ENCODE measurements at regions not wholly inside any gene's neighbourhood (a gene's known extent, or its start where the extent isn't known, plus 50 kb on each side); places are given as distances from the start of the nearest gene placed in this dataset.
"Not testable (repeated sequence)": the region's sequence is repeated elsewhere in the genome, so short reads cannot be mapped to it uniquely, and the experiment has no call there.

DNA sequence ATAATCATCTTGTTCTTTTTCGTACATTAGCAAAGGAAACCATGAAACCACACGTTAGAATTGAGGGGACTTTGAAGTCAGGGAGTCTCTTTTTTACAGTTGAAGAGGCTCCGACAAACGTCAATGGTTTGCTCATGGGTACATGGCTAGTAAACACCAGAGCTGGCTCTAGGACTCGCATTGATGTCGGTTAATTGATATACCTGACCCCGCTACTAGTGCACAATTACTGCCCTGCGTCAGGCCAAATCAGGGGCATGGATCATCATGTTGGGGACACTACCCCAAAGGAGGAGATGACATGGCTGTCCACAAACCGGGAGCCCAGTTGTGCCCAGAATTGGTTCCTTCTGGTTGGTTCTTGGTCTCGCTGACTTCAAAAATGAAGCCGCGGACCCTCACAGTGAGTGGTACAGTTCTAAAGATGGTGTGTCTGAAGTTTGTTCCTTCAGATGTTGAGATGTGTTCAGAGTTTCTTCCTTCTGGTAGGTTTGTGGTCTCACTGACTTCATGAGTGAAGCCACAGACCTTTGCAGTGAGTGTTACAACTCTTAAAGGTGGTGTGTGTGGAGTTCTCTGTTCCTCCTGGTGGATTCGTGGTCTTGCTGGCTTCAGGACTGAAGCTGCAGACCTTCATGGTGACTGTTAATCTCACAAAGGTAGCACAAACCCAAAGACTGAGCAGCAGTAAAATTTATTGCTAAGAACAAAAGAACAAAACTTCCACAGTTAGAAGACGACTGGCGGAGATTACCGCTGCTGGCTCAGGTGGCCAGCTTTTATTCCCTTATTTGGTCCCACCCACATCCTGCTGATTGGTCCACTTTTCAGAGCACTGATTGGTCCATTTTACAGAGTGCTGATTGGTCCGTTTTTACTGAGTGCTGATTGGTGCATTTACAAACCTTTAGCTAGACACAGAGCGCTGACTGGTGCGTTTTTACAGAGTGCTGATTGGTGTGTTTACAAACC is 126.9 kb upstream of the ERRFI1 start:
- in situ Hi-C loops (cut with MboI; ENCODE audit: low sequenced_read_pairs, unreplicated experiment) = no loop called here
- TF ChIP-seq, protein P1, sequence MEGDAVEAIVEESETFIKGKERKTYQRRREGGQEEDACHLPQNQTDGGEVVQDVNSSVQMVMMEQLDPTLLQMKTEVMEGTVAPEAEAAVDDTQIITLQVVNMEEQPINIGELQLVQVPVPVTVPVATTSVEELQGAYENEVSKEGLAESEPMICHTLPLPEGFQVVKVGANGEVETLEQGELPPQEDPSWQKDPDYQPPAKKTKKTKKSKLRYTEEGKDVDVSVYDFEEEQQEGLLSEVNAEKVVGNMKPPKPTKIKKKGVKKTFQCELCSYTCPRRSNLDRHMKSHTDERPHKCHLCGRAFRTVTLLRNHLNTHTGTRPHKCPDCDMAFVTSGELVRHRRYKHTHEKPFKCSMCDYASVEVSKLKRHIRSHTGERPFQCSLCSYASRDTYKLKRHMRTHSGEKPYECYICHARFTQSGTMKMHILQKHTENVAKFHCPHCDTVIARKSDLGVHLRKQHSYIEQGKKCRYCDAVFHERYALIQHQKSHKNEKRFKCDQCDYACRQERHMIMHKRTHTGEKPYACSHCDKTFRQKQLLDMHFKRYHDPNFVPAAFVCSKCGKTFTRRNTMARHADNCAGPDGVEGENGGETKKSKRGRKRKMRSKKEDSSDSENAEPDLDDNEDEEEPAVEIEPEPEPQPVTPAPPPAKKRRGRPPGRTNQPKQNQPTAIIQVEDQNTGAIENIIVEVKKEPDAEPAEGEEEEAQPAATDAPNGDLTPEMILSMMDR (IDR thresholded peaks at IDR 0.05; ENCODE audit: borderline replicate concordance, control extremely low read depth, extremely low read depth, insufficient read depth, missing control alignments) = no peak
- DNase-seq (ENCODE audit: low spot score) = no peak

DNA sequence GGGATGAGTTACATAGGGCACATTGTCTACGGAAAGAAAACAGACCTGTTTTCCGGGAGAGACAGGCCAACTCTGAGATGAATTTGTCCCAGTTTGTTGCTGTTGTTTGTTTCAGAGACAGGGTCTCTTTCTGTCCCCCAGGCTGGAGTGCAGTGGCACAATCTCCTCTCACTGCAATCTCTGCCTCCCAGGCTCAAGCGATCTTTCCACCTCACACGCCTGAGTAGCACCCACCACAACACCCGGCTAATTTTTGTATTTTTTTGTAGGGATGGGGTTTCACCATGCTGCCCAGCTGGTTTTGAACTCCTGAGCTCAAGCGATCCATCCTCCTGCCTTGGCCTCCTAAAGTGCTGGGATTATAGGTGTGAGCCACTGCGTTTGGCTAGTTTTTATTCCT is 125.5 kb upstream of the ERRFI1 start:
- no peak for DNase-seq (ENCODE audit: low spot score)
- in situ Hi-C loops (cut with MboI; ENCODE audit: low sequenced_read_pairs, unreplicated experiment) = no loop called here
- TF ChIP-seq, protein P1 (IDR thresholded peaks at IDR 0.05; ENCODE audit: borderline replicate concordance, control extremely low read depth, extremely low read depth, insufficient read depth, missing control alignments) = no peak

DNA sequence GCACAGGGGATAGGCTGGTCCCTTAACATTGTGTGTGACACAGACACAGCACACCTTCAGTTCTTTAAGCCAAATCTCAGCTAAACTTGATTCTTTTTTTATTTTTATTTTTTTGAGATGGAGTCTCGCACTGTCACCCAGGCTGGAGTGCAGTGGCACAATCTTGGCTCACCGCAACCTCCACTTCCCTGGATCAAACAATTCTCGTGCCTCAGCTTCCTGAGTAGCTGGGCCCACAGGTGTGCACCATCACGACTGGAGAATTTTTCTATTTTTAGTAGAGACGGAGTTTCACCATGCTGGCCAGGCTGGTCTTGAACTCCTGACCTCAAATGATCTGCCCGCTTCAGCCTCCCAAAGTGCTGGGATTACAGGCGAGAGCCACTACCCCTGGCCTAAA is 123.6 kb upstream of the ERRFI1 start:
- DNase-seq (ENCODE audit: low spot score); in situ Hi-C loops (cut with MboI; ENCODE audit: low sequenced_read_pairs, unreplicated experiment): not testable (repeated sequence)

DNA sequence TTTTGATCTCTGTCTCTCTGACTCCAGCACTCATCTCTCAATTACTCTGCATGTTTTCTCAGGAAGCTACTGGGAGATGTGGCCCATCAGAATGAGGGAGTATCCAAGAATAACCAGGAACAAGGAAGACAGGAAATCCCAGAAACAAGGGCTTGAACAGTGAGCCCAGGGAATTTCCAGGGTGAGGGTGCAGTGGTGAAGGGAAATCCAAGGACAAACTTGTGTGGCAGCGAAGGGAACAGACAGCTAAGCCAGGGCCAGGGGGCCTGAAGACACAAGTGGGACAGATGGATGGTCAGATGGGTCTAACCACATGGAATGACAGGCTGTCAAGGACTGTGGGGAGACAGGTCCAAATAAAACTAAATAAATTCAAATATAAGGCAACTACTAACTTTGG is 121.8 kb upstream of the ERRFI1 start:
- TF ChIP-seq, protein P1 (IDR thresholded peaks at IDR 0.05; ENCODE audit: borderline replicate concordance, control extremely low read depth, extremely low read depth, insufficient read depth, missing control alignments) = no peak
- in situ Hi-C loops (cut with MboI; ENCODE audit: low sequenced_read_pairs, unreplicated experiment) = no loop called here
- DNase-seq (ENCODE audit: low spot score) = no peak

DNA sequence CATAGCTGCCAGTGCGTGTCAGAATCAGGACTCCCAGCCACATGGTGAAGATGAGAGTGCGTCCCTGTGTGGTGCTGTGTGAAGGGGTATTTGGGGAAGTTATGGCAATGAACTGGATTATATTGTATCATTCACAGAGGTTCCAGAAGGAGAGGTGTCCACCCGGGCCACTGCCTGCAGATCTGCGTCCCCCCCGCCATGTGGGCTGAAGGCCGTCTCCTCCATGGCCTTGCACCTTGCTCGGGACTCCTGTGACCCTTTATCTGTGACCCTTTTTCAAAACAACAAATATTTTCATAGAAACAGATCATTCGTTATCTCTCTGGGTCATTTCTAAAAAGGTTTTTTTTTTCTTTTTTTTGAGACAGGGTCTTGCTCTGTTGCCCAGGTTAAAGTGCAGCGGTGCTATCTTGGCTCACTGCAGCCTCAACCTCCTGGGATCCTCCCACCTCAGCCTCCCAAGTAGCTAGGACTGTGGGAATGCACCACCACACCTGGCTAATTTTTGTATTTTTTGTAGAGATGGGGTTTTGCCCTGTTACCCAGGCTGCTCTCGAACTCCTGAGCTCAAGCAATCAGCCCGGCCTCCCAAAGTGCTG is 120.2 kb upstream of the ERRFI1 start:
- TF ChIP-seq, protein P1 (IDR thresholded peaks at IDR 0.05; ENCODE audit: borderline replicate concordance, control extremely low read depth, extremely low read depth, insufficient read depth, missing control alignments) = no peak
- in situ Hi-C loops (cut with MboI; ENCODE audit: low sequenced_read_pairs, unreplicated experiment) = no loop called here
- DNase-seq (ENCODE audit: low spot score) = no peak

DNA sequence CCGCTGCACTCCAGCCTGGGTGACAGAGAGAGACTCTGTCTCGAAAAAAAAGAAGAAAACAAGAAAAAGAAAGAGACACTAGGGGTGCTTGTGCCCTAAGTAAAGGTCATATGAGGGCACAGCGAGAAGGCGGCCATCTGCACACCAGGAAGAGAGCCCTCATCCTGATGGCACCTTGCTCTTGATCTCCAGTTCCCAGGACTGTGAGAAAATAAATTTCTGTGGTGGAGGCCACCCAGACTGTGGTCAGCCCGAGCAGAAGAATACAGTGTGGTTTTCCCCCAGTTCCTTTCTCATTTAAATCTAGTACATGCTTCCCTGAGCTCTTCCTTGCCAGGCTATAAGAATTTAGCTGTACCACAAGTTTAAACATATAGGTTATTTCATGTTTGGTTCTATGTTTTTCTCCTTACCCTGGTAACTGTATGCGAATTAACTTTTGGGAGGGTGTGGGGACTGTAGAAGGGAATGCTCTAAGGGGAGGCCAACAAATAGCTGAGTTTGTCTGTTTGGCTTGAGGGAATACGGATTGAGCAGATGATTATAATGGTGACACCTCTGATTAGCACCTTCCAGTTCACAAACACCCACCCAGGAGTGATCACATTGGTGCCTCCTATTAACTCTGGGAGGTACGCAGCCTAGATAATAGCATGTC is 119.6 kb upstream of the ERRFI1 start:
- in situ Hi-C loops (cut with MboI; ENCODE audit: low sequenced_read_pairs, unreplicated experiment) = no loop called here
- peak; percentile 44 for DNase-seq (ENCODE audit: low spot score)
- TF ChIP-seq, protein P1 (IDR thresholded peaks at IDR 0.05; ENCODE audit: borderline replicate concordance, control extremely low read depth, extremely low read depth, insufficient read depth, missing control alignments) = no peak
